ENCODE measurements at regions not wholly inside any gene's neighbourhood (a gene's known extent, or its start where the extent isn't known, plus 50 kb on each side); places are given as distances from the start of the nearest gene placed in this dataset.

- no peak overlapping the region for H3K27ac ChIP-seq
- TF ChIP-seq CTCF (conservative IDR thresholded peaks at IDR 0.05), result no peak
- TF ChIP-seq ZFX (IDR thresholded peaks at IDR 0.05), result no peak
These were observed 152.0 kb upstream of the CST7 start for GRCh38 chr20:24797113-24797512.

- TF ChIP-seq CTCF (conservative IDR thresholded peaks at IDR 0.05) (no peak), ZFX (IDR thresholded peaks at IDR 0.05) (no peak)
- no peak overlapping the region for H3K27ac ChIP-seq
These were observed 151.1 kb upstream of the CST7 start for GRCh38 chr20:24797745-24798655.

- no peak overlapping the region for H3K27ac ChIP-seq
- TF ChIP-seq CTCF (conservative IDR thresholded peaks at IDR 0.05), result no peak
- no peak for TF ChIP-seq ZFX (IDR thresholded peaks at IDR 0.05)
These were observed 150.0 kb upstream of the CST7 start for GRCh38 chr20:24798930-24799705.

GRCh38 chr20:24799971-24800580, 149.0 kb upstream of the CST7 start:
- TF ChIP-seq CTCF (conservative IDR thresholded peaks at IDR 0.05) (no peak), ZFX (IDR thresholded peaks at IDR 0.05) (no peak)
- H3K27ac ChIP-seq, result no peak overlapping the region

- no peak overlapping the region for H3K27ac ChIP-seq
- no peak for TF ChIP-seq ZFX (IDR thresholded peaks at IDR 0.05)
- no peak for TF ChIP-seq CTCF (conservative IDR thresholded peaks at IDR 0.05)
These were observed 146.7 kb upstream of the CST7 start for GRCh38 chr20:24802286-24802820.

GRCh38 chr20:24804481-24805206, 144.4 kb upstream of the CST7 start:
- TF ChIP-seq CTCF (conservative IDR thresholded peaks at IDR 0.05) (no peak), ZFX (IDR thresholded peaks at IDR 0.05) (no peak)
- H3K27ac ChIP-seq, result no peak overlapping the region

All from C4-2B (cell line).